ENCODE measurements at regions not wholly inside any gene's neighbourhood (a gene's known extent, or its start where the extent isn't known, plus 50 kb on each side); places are given as distances from the start of the nearest gene placed in this dataset.

GRCh38 chr10:58001159-58001558, 266.5 kb downstream of the IPMK start:
- Mint-ChIP-seq H3K27ac (no peak overlapping the region), H3K4me3 (no peak overlapping the region), H3K9me3 (no peaks in the 10 kb centered on the region), H3K4me1 (no peaks in the 10 kb centered on the region), H3K27me3 (no peaks in the 10 kb centered on the region)
- DNase-seq (no peak), ATAC-seq (no peak)

- Mint-ChIP-seq H3K27ac (no peak overlapping the region), H3K9me3 (peaks cover 0 to 3% of the 10 kb centered on the region in 2 donors), H3K4me3 (no peak overlapping the region), H3K27me3 (peaks cover 7% of the 10 kb centered on the region), H3K4me1 (no peaks in the 10 kb centered on the region)
- no peak for ATAC-seq
- no peak for DNase-seq
Measured at GRCh38 chr10:57996536-57996935, 271.2 kb downstream of the IPMK start.

- no peak for ATAC-seq
- Mint-ChIP-seq H3K9me3 (peaks cover 0 to 3% of the 10 kb centered on the region in 2 donors), H3K4me1 (no peaks in the 10 kb centered on the region), H3K27ac (no peak overlapping the region), H3K4me3 (no peak overlapping the region), H3K27me3 (peaks cover 7% of the 10 kb centered on the region)
- DNase-seq = no peak
Measured at GRCh38 chr10:57993302-57993701, 274.4 kb downstream of the IPMK start.

- no peak for ATAC-seq
Measured at GRCh38 chr10:57992321-57993077, 275.2 kb downstream of the IPMK start.

GRCh38 chr10:57988964-57989363, 278.7 kb downstream of the IPMK start:
- no peak overlapping the region for H3K27ac Mint-ChIP-seq
- no peaks in the 10 kb centered on the region for H3K9me3 Mint-ChIP-seq
- ATAC-seq (no peak), DNase-seq (no peak)
- H3K4me1 Mint-ChIP-seq = no peaks in the 10 kb centered on the region
- peaks cover 7% of the 10 kb centered on the region for H3K27me3 Mint-ChIP-seq
- H3K4me3 Mint-ChIP-seq = no peak overlapping the region

More at GRCh38 chr10:57992321-57993077, 275.2 kb downstream of the IPMK start:
- H3K27ac Mint-ChIP-seq = no peak overlapping the region
- no peak for DNase-seq
- peaks cover 0 to 3% of the 10 kb centered on the region in 2 donors for H3K9me3 Mint-ChIP-seq
- peaks cover 7% of the 10 kb centered on the region for H3K27me3 Mint-ChIP-seq
- H3K4me1 Mint-ChIP-seq = no peaks in the 10 kb centered on the region
- H3K4me3 Mint-ChIP-seq = no peak overlapping the region

- no peak for ATAC-seq
- DNase-seq = no peak
- H3K27ac Mint-ChIP-seq = no peak overlapping the region
- H3K4me1 Mint-ChIP-seq = no peaks in the 10 kb centered on the region
- no peaks in the 10 kb centered on the region for H3K27me3 Mint-ChIP-seq
- no peak overlapping the region for H3K4me3 Mint-ChIP-seq
- H3K9me3 Mint-ChIP-seq = no peaks in the 10 kb centered on the region
Measured at GRCh38 chr10:57987055-57987721, 280.5 kb downstream of the IPMK start.

- H3K4me3 Mint-ChIP-seq = no peak overlapping the region
- no peaks in the 10 kb centered on the region for H3K4me1 Mint-ChIP-seq
- DNase-seq (no peak), ATAC-seq (no peak)
- H3K9me3 Mint-ChIP-seq = peaks cover 4 to 5% of the 10 kb centered on the region in 2 donors
- H3K27ac Mint-ChIP-seq = no peak overlapping the region
- H3K27me3 Mint-ChIP-seq = no peaks in the 10 kb centered on the region
Measured at GRCh38 chr10:57986422-57986821, 281.3 kb downstream of the IPMK start.

- no peak for ATAC-seq
- no peak for DNase-seq
- Mint-ChIP-seq H3K27ac (no peak overlapping the region), H3K27me3 (no peaks in the 10 kb centered on the region), H3K4me3 (no peak overlapping the region), H3K4me1 (no peaks in the 10 kb centered on the region), H3K9me3 (peaks cover 13 to 14% of the 10 kb centered on the region in 2 donors)
Measured at GRCh38 chr10:57983281-57983791, 284.4 kb downstream of the IPMK start.

GRCh38 chr10:57982091-57982490, 285.6 kb downstream of the IPMK start:
- no peak for DNase-seq

GRCh38 chr10:57979956-57980355, 287.7 kb downstream of the IPMK start:
- DNase-seq = no peak

More at GRCh38 chr10:57982091-57982490, 285.6 kb downstream of the IPMK start:
- Mint-ChIP-seq H3K27ac (no peak overlapping the region), H3K9me3 (peaks cover 15 to 26% of the 10 kb centered on the region in 2 donors), H3K27me3 (no peaks in the 10 kb centered on the region), H3K4me3 (no peak overlapping the region), H3K4me1 (no peaks in the 10 kb centered on the region)
- ATAC-seq = no peak

GRCh38 chr10:57979491-57979890, 288.2 kb downstream of the IPMK start:
- DNase-seq = no peak

More at GRCh38 chr10:57979956-57980355, 287.7 kb downstream of the IPMK start:
- Mint-ChIP-seq H3K4me3 (no peak overlapping the region), H3K4me1 (no peaks in the 10 kb centered on the region), H3K9me3 (peaks cover 26 to 32% of the 10 kb centered on the region in 2 donors), H3K27me3 (no peaks in the 10 kb centered on the region), H3K27ac (no peak overlapping the region)
- ATAC-seq = no peak

GRCh38 chr10:57977262-57977661, 290.4 kb downstream of the IPMK start:
- ATAC-seq (no peak), DNase-seq (no peak)
- H3K4me3 Mint-ChIP-seq = no peak overlapping the region
- H3K4me1 Mint-ChIP-seq = no peaks in the 10 kb centered on the region
- no peak overlapping the region for H3K27ac Mint-ChIP-seq
- no peaks in the 10 kb centered on the region for H3K27me3 Mint-ChIP-seq
- H3K9me3 Mint-ChIP-seq = peaks cover 26 to 32% of the 10 kb centered on the region in 2 donors

More at GRCh38 chr10:57979491-57979890, 288.2 kb downstream of the IPMK start:
- no peak overlapping the region for H3K4me3 Mint-ChIP-seq
- no peak for ATAC-seq
- no peaks in the 10 kb centered on the region for H3K4me1 Mint-ChIP-seq
- peaks cover 26 to 32% of the 10 kb centered on the region in 2 donors for H3K9me3 Mint-ChIP-seq
- H3K27me3 Mint-ChIP-seq = no peaks in the 10 kb centered on the region
- no peak overlapping the region for H3K27ac Mint-ChIP-seq

- Mint-ChIP-seq H3K4me1 (no peaks in the 10 kb centered on the region), H3K9me3 (peaks cover 14 to 19% of the 10 kb centered on the region in 2 donors), H3K4me3 (no peak overlapping the region), H3K27me3 (no peaks in the 10 kb centered on the region), H3K27ac (no peak overlapping the region)
- ATAC-seq = no peak
- DNase-seq = no peak
Measured at GRCh38 chr10:57973451-57973850, 294.2 kb downstream of the IPMK start.

GRCh38 chr10:57972783-57973182, 294.9 kb downstream of the IPMK start:
- peaks cover 10 to 13% of the 10 kb centered on the region in 2 donors for H3K9me3 Mint-ChIP-seq
- no peak for DNase-seq
- no peak overlapping the region for H3K4me3 Mint-ChIP-seq
- H3K27ac Mint-ChIP-seq = no peak overlapping the region
- H3K27me3 Mint-ChIP-seq = no peaks in the 10 kb centered on the region
- no peaks in the 10 kb centered on the region for H3K4me1 Mint-ChIP-seq
- ATAC-seq = no peak

GRCh38 chr10:57968328-57969016, 299.2 kb downstream of the IPMK start:
- ATAC-seq (no peak), DNase-seq (no peak)
- Mint-ChIP-seq H3K27me3 (no peaks in the 10 kb centered on the region), H3K27ac (no peak overlapping the region), H3K9me3 (no peaks in the 10 kb centered on the region), H3K4me1 (no peaks in the 10 kb centered on the region), H3K4me3 (no peak overlapping the region)
